Heart left ventricle (tissue), 13 donors: ENCODE measurements at regions not wholly inside any gene's neighbourhood (a gene's known extent, or its start where the extent isn't known, plus 50 kb on each side); places are given as distances from the start of the nearest gene placed in this dataset.

Source experiments
- POLR2A ChIP-seq, 2 donors: fragments of 450-650 bp; IDR thresholded peaks; one replicate each; pipeline ENCODE4 v1.6.1; 2017; ENCODE audit warnings: antibody characterized with exemption in 2 of 2, mild to moderate bottlenecking in 2 of 2, moderate library complexity in 2 of 2
- TF ChIP-seq, protein P1 (sequence below), 12 donors: fragments of 200-600 bp; sonication (generic) in 4 of 12; IDR thresholded peaks; one replicate each; pipeline versions ENCODE4 v1.5.0 to v1.8.0; 2018 to 2022; ENCODE audit warnings: antibody characterized with exemption in 12 of 12, mild to moderate bottlenecking in 5 of 12
- donor health status: ischemic (EF 13 %, LVEDD 7.1; RV severe dilation, severe dysfunction).
- donor health status: DM: no; HTN: yes; CAD: no.
- donor health status: DM: no; HTN: no; CAD: no.
- donor health status: ischemic (EF 25% LVEDD 6.9; RV normal size, moderate dysfunction).
- donor health status: ischemic (EF 25% LVEDD 5.7; RV mildly dilated, moderate dysfunction).
- donor health status: ischemic (EF 35%, LVEDD 5.7; RV mildly dilated, moderate dysfunction).
- donor health status: nonischemic (EF 11% LVEDD 7.7; RV severe dilation, severe dysfunction).
- donor health status: DM: yes; HTN: yes; CAD: no.
- donor health status: PGD.
- donor health status: ischemic (EF 29% LVEDD 5.4; RV normal size, mild dysfunction).
- donor health status: nonischemic (EF 23%, LVEDD 6.1; RV moderate dilation, normal function).

DNA sequence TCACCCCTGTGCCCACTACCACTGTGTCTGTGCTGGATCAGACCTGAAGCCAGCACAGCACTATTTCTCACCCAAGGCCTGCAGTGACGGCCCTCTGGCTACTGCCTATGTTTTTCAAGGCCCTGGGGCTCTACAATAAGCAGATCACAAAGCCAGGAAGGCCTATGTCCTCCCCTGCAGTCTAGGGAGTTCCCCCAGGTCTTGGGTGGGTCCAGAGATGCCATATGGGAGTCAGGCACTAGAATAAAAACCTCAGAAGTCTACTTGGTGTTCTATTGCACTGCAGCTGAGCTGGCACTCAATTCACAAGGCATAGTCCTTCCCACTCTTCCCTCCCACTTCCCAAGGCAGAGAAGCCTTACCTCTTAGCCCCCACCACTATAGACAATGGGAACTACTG is 107.1 kb downstream of the FBXO4 start:
- TF ChIP-seq, protein P1, sequence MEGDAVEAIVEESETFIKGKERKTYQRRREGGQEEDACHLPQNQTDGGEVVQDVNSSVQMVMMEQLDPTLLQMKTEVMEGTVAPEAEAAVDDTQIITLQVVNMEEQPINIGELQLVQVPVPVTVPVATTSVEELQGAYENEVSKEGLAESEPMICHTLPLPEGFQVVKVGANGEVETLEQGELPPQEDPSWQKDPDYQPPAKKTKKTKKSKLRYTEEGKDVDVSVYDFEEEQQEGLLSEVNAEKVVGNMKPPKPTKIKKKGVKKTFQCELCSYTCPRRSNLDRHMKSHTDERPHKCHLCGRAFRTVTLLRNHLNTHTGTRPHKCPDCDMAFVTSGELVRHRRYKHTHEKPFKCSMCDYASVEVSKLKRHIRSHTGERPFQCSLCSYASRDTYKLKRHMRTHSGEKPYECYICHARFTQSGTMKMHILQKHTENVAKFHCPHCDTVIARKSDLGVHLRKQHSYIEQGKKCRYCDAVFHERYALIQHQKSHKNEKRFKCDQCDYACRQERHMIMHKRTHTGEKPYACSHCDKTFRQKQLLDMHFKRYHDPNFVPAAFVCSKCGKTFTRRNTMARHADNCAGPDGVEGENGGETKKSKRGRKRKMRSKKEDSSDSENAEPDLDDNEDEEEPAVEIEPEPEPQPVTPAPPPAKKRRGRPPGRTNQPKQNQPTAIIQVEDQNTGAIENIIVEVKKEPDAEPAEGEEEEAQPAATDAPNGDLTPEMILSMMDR (IDR thresholded peaks at IDR 0.05) = no peak
- no peak for TF ChIP-seq POLR2A (IDR thresholded peaks at IDR 0.05)
